Esophagus (tissue), 2 donors: ENCODE measurements at regions not wholly inside any gene's neighbourhood (a gene's known extent, or its start where the extent isn't known, plus 50 kb on each side); places are given as distances from the start of the nearest gene placed in this dataset.

Experiments
- H3K27ac ChIP-seq, 2 donors: one replicate each; pipeline ENCODE4 v1.5.1; 2013; ENCODE audit warnings: low read depth in 2 of 2, mild to moderate bottlenecking in 2 of 2, inconsistent platforms in 1 of 2, low read length in 1 of 2, moderate library complexity in 1 of 2
- H3K27me3 ChIP-seq, 2 donors: one replicate each; pipeline ENCODE4 v1.6.1; 2013; ENCODE audit warnings: low read length in 2 of 2, control low read depth in 1 of 2, mild to moderate bottlenecking in 1 of 2; ENCODE audit not compliant: insufficient read depth in 2 of 2, control insufficient read depth in 1 of 2
- H3K36me3 ChIP-seq, 2 donors: one replicate each; pipeline ENCODE4 v1.6.1; 2013; ENCODE audit warnings: low read length in 1 of 2; ENCODE audit not compliant: control insufficient read depth in 2 of 2, insufficient read depth in 2 of 2
- H3K4me1 ChIP-seq, 2 donors: one replicate each; pipeline ENCODE4 v1.6.1; 2013; ENCODE audit warnings: low read length in 1 of 2; ENCODE audit not compliant: control insufficient read depth in 2 of 2, insufficient read depth in 2 of 2
- H3K4me3 ChIP-seq, 2 donors: one replicate each; pipeline ENCODE4 v1.5.1; 2013; ENCODE audit warnings: low read length in 2 of 2, mild to moderate bottlenecking in 2 of 2, low read depth in 1 of 2, moderate library complexity in 1 of 2
- H3K9me3 ChIP-seq, 2 donors: one replicate each; pipeline ENCODE4 v1.6.1; 2013; ENCODE audit warnings: mild to moderate bottlenecking in 2 of 2, low read depth in 1 of 2, low read length in 1 of 2, moderate library complexity in 1 of 2; ENCODE audit not compliant: control insufficient read depth in 2 of 2, insufficient read depth in 1 of 2
- WGBS, 2 donors: extraction: QIAGEN DNeasy Blood & Tissue Kit; methylation state at CpG; one replicate each; pipeline ENCODE4 v1.1.7; 2013; 5-methylcytosine and 5-hydroxymethylcytosine counted together
- donor health status: healthy with polysubstance abuse.
- donor health status: Bipolar disorder and iron deficiency.

- H3K4me1 ChIP-seq = peaks cover 0 to 3% of the 10 kb centered on the region in 2 donors
- 61 to 65% methylated on average over 4 of the region's 4 CpGs for WGBS, 2 donors
Observed at GRCh38 chr3:72580246-72580756, 267.9 kb downstream of the SHQ1 start.

GRCh38 chr3:72579581-72580245 is 268.5 kb downstream of the SHQ1 start:
- Histone ChIP-seq H3K4me1 (peaks cover 0 to 3% of the 10 kb centered on the region in 2 donors), H3K4me3 (no peak overlapping the region), H3K9me3 (no peaks in the 10 kb centered on the region), H3K36me3 (no peaks in the 10 kb centered on the region), H3K27ac (no peak overlapping the region), H3K27me3 (no peaks in the 10 kb centered on the region)
- 92% methylated on average over 11 of the region's 11 CpGs for WGBS, 2 donors

More at GRCh38 chr3:72580246-72580756, 267.9 kb downstream of the SHQ1 start:
- no peaks in the 10 kb centered on the region for H3K36me3 ChIP-seq
- no peak overlapping the region for H3K27ac ChIP-seq
- no peaks in the 10 kb centered on the region for H3K27me3 ChIP-seq
- no peak overlapping the region for H3K4me3 ChIP-seq
- no peaks in the 10 kb centered on the region for H3K9me3 ChIP-seq

- 73 to 86% methylated on average over 3 of the region's 3 CpGs for whole genome bisulfite sequencing, 2 donors
- H3K27ac ChIP-seq = no peak overlapping the region
- no peaks in the 10 kb centered on the region for H3K27me3 ChIP-seq
- H3K4me1 ChIP-seq = peaks cover 0 to 3% of the 10 kb centered on the region in 2 donors
- no peak overlapping the region for H3K4me3 ChIP-seq
- H3K36me3 ChIP-seq = no peaks in the 10 kb centered on the region
- H3K9me3 ChIP-seq = no peaks in the 10 kb centered on the region
Observed at GRCh38 chr3:72579191-72579580, 269.1 kb downstream of the SHQ1 start.

GRCh38 chr3:72577190-72577589 is 271.1 kb downstream of the SHQ1 start:
- Histone ChIP-seq H3K27me3 (no peaks in the 10 kb centered on the region), H3K4me3 (no peak overlapping the region), H3K9me3 (no peaks in the 10 kb centered on the region), H3K4me1 (peaks cover 0 to 3% of the 10 kb centered on the region in 2 donors), H3K27ac (no peak overlapping the region), H3K36me3 (no peaks in the 10 kb centered on the region)
- WGBS, 2 donors = 97 to 98% methylated on average over 6 of the region's 6 CpGs

GRCh38 chr3:72576563-72576962 is 271.7 kb downstream of the SHQ1 start:
- H3K36me3 ChIP-seq = no peaks in the 10 kb centered on the region
- no peak overlapping the region for H3K27ac ChIP-seq
- no peaks in the 10 kb centered on the region for H3K27me3 ChIP-seq
- no peak overlapping the region for H3K4me3 ChIP-seq
- 88 to 94% methylated on average over 5 of the region's 5 CpGs for WGBS, 2 donors
- no peaks in the 10 kb centered on the region for H3K9me3 ChIP-seq
- peaks cover 0 to 3% of the 10 kb centered on the region in 2 donors for H3K4me1 ChIP-seq

- Histone ChIP-seq H3K36me3 (no peaks in the 10 kb centered on the region), H3K27me3 (no peaks in the 10 kb centered on the region), H3K9me3 (no peaks in the 10 kb centered on the region), H3K4me3 (no peak overlapping the region), H3K4me1 (no peaks in the 10 kb centered on the region), H3K27ac (no peak overlapping the region)
- 84 to 94% methylated on average over 1 of the region's 1 CpG for WGBS, 2 donors
Observed at GRCh38 chr3:72574144-72574543, 274.1 kb downstream of the SHQ1 start.

- H3K9me3 ChIP-seq = no peaks in the 10 kb centered on the region
- WGBS, 2 donors = 89 to 94% methylated on average over 13 of the region's 13 CpGs
- no peaks in the 10 kb centered on the region for H3K27me3 ChIP-seq
- H3K4me3 ChIP-seq = no peak overlapping the region
- no peak overlapping the region for H3K27ac ChIP-seq
- no peaks in the 10 kb centered on the region for H3K4me1 ChIP-seq
- no peaks in the 10 kb centered on the region for H3K36me3 ChIP-seq
Observed at GRCh38 chr3:72573051-72573450, 275.2 kb downstream of the SHQ1 start.

GRCh38 chr3:72572489-72573007 is 275.7 kb downstream of the SHQ1 start:
- 87 to 90% methylated on average over 19 of the region's 19 CpGs for WGBS, 2 donors
- no peaks in the 10 kb centered on the region for H3K9me3 ChIP-seq
- H3K27me3 ChIP-seq = no peaks in the 10 kb centered on the region
- H3K4me1 ChIP-seq = no peaks in the 10 kb centered on the region
- no peaks in the 10 kb centered on the region for H3K36me3 ChIP-seq
- H3K4me3 ChIP-seq = no peak overlapping the region
- H3K27ac ChIP-seq = no peak overlapping the region

- H3K36me3 ChIP-seq = no peaks in the 10 kb centered on the region
- no peak overlapping the region for H3K27ac ChIP-seq
- no peaks in the 10 kb centered on the region for H3K4me1 ChIP-seq
- WGBS, 2 donors = 78% methylated on average over 13 of the region's 13 CpGs
- H3K9me3 ChIP-seq = no peaks in the 10 kb centered on the region
- H3K4me3 ChIP-seq = no peak overlapping the region
- no peaks in the 10 kb centered on the region for H3K27me3 ChIP-seq
Observed at GRCh38 chr3:72571638-72572114, 276.6 kb downstream of the SHQ1 start.

GRCh38 chr3:72571052-72571451 is 277.2 kb downstream of the SHQ1 start:
- 85 to 97% methylated on average over 3 of the region's 3 CpGs for whole genome bisulfite sequencing, 2 donors
- H3K36me3 ChIP-seq = no peaks in the 10 kb centered on the region
- no peaks in the 10 kb centered on the region for H3K9me3 ChIP-seq
- H3K4me3 ChIP-seq = no peak overlapping the region
- H3K27ac ChIP-seq = no peak overlapping the region
- no peaks in the 10 kb centered on the region for H3K4me1 ChIP-seq
- H3K27me3 ChIP-seq = no peaks in the 10 kb centered on the region
